Chondrocyte (in vitro differentiated cells): ENCODE measurements at regions not wholly inside any gene's neighbourhood (a gene's known extent, or its start where the extent isn't known, plus 50 kb on each side); places are given as distances from the start of the nearest gene placed in this dataset.

Experiments used
- DNase-seq: peaks from one replicate; pipeline ENCODE4 v3.0.0; 2021; ENCODE audit warnings: mixed read lengths, low spot score
- H3K27ac Mint-ChIP-seq: one replicate; pipeline ENCODE4 v1.8.0; 2021; ENCODE audit warnings: mild to moderate bottlenecking, moderate library complexity, mixed read lengths; ENCODE audit not compliant: unreplicated experiment
- H3K27me3 Mint-ChIP-seq: 2 replicates; pipeline ENCODE4 v1.8.0; 2021; ENCODE audit warnings: low read depth, mixed read lengths
- H3K36me3 Mint-ChIP-seq: 2 replicates; pipeline ENCODE4 v1.8.0; 2021; ENCODE audit warnings: low read depth, mixed read lengths
- H3K4me1 Mint-ChIP-seq: 2 replicates; pipeline ENCODE4 v1.8.0; 2021; ENCODE audit warnings: low read depth, mild to moderate bottlenecking, mixed read lengths
- H3K4me3 Mint-ChIP-seq: one replicate; pipeline ENCODE4 v1.8.0; 2021; ENCODE audit warnings: mild to moderate bottlenecking, moderate library complexity, mixed read lengths; ENCODE audit not compliant: unreplicated experiment
- H3K9me3 Mint-ChIP-seq: 2 replicates; pipeline ENCODE4 v1.8.0; 2021; ENCODE audit warnings: low read depth, mixed read lengths
- TF ChIP-seq, protein P1 (sequence below): fragments of 200-600 bp; sonication (generic); IDR thresholded peaks from 2 replicates; pipeline ENCODE4 v1.5.0; 2021; ENCODE audit warnings: antibody characterized with exemption, mild to moderate bottlenecking, moderate library complexity

DNA sequence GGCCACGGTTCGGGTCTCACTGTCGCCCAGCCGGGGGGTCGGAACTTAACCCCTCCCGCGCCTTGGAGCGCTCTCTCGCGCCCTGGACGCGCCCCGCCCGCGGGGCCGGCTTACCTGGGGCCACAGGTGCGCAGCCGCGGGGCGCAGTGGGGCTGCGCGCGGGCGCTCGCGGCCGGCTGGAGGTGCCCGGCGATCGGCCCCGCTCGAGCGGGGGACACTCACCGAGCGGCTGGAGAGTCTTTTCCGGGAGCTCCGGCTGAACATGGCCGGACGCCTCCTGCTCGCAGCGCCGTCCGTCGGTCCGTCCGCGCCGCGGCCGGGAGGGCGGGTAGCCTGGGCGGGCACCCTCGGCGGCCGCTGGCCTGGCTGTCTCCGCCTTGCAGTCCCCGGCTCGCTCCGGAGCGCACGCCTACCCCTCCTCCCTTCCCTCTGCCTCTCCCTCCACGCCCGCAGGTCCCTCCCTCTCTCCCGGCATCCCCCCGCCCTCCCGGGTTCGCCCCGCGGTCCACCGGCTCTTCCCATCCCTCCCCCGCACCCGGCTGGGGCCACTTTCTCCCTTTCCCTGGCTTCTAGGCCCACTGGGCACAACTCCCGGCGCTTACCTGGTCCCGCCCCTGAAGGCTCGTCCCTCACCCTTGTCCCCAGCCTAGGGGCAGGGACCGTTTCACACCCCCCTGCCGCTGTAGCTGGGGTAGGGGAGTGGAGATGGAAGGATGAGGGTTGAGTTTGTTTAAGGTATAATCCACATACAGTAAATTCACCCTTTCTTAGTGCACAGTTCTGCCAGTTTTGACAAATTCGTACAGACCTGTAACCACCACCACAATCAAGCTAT, 220.1 kb upstream of the PRICKLE2 start:
- peak overlapping the region; percentile 76 for H3K4me3 Mint-ChIP-seq
- peak overlapping the region; percentile 27 for H3K27ac Mint-ChIP-seq
- no peaks in the 10 kb centered on the region for H3K36me3 Mint-ChIP-seq
- no peaks in the 10 kb centered on the region for H3K27me3 Mint-ChIP-seq
- TF ChIP-seq, protein P1, sequence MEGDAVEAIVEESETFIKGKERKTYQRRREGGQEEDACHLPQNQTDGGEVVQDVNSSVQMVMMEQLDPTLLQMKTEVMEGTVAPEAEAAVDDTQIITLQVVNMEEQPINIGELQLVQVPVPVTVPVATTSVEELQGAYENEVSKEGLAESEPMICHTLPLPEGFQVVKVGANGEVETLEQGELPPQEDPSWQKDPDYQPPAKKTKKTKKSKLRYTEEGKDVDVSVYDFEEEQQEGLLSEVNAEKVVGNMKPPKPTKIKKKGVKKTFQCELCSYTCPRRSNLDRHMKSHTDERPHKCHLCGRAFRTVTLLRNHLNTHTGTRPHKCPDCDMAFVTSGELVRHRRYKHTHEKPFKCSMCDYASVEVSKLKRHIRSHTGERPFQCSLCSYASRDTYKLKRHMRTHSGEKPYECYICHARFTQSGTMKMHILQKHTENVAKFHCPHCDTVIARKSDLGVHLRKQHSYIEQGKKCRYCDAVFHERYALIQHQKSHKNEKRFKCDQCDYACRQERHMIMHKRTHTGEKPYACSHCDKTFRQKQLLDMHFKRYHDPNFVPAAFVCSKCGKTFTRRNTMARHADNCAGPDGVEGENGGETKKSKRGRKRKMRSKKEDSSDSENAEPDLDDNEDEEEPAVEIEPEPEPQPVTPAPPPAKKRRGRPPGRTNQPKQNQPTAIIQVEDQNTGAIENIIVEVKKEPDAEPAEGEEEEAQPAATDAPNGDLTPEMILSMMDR: peak; percentile 22
- no peaks in the 10 kb centered on the region for H3K9me3 Mint-ChIP-seq
- peak; percentile 92 for DNase-seq
- H3K4me1 Mint-ChIP-seq: peaks cover 43% of the 10 kb centered on the region

DNA sequence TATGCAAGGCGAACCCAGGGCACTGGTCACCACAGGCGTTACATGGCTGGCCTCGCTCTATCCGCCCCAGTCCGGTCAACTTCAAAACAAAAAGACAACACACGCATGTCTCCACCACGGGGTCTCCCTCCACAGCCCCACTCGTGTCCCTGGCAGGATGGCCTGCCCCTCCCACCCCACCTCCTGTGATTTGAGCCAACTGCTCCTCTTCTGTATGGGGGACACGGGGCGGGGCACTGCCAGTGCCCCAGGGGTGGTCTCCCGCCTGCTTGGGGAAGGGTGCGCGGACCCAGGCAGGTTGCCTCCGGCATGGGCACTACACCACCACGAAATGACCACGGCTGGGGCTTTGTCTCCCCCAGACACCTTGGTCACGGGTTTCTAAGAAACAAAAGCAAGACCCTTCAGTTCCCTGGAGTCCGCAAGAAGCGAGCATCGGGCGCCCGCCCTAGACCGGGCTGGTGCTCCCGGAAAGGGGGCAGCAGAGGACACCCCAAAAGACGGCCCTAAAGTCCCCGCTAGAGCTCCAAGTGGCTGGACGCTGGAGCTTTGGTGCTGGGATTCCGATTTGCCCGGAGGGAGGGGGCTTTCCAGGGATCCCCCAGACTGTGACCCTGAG, 219.3 kb upstream of the PRICKLE2 start:
- Mint-ChIP-seq H3K4me1 (peaks cover 50% of the 10 kb centered on the region), H3K27ac (peak overlapping the region; percentile 63), H3K36me3 (no peaks in the 10 kb centered on the region)

DNA sequence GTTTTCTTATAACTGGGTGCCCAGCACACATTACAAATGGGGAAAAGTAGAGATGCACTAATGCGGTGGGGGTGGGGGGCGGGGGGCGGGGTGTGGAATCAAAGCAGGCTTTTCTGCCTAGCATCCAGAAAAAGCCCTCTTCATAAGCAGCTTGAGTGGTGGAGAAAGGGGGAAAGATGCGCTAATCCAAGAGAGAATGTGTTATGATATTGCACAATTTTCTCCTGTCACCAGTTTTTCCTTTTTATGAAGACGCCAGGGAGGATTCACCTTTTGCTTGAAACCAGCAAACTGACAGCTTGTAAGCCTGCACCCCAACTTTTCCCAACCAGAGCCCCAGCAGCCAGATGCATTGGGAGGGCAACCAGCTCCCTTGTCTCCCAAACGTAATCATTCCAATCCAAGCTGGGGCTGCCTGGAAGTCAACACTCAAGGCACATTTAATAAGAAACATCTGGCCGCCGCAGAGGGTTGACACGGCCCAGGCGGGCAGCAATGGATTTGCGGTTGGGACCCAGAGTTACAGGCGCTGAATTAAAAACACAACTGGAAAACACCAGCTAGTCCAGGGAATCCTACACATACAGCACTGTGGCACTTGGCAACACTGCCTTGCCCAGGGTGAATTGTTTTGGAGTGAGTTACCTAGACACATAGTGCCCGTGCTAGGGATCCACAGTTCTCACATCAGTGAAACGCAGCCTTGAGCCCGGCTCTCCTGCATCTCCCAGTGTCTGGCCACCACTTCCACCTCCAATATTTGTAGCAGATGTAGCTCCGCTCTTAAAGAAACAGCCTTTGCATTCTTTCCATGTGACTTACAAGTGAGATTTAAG, 218.5 kb upstream of the PRICKLE2 start:
- TF ChIP-seq, protein P1: no peak
- Mint-ChIP-seq H3K9me3 (no peaks in the 10 kb centered on the region), H3K4me1 (peaks cover 46% of the 10 kb centered on the region), H3K27ac (peak overlapping the region; percentile 81), H3K36me3 (no peaks in the 10 kb centered on the region), H3K4me3 (peak overlapping the region; percentile 76), H3K27me3 (no peaks in the 10 kb centered on the region)
- no peak for DNase-seq

More for the DNA sequence above, 219.3 kb upstream of the PRICKLE2 start:
- DNase-seq: no peak
- no peaks in the 10 kb centered on the region for H3K27me3 Mint-ChIP-seq
- no peaks in the 10 kb centered on the region for H3K9me3 Mint-ChIP-seq
- H3K4me3 Mint-ChIP-seq: peak overlapping the region; percentile 76
- TF ChIP-seq, protein P1: peak; percentile 50

DNA sequence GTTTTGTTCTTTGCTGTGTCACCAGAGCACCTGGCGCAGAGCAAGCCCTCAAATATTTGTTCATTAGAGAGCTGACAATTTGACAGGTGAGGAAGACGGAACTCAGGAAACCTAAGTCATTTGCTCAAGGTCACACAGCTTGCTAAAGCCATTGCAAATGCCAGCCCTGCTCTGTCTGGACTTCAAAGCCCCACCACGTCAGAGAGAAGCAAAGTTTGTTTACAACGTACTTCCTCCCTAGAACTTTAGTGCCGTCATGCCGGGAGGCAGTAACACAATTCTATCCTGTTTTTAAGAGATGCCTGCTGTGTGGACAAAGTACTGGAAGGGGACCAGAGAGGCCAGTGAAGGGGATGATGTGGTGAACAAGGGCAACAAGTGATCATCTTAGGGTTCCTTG, 216.6 kb upstream of the PRICKLE2 start:
- Mint-ChIP-seq H3K4me3 (no peak overlapping the region), H3K27me3 (no peaks in the 10 kb centered on the region), H3K9me3 (no peaks in the 10 kb centered on the region), H3K27ac (no peak overlapping the region), H3K36me3 (peaks cover 1% of the 10 kb centered on the region), H3K4me1 (peaks cover 46% of the 10 kb centered on the region)
- TF ChIP-seq, protein P1: no peak
- DNase-seq: no peak

DNA sequence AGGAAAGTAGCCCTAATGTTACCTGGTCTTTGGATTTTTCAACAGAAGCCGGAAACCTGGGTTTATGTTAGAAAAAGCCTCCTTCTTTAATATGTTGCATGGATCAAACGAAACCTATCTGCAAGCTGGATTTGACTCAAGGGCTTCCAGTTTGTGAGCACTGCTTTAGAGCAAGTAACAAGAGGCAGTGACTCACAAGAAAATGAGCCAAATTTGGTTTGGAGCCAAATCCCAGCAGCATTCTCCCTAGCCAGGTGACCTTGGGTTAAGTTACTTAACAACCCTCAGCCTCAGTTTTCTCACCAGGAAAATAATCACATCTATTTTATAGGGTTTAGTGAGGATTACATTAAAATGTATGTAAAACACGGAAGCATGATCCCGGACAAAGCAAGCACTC, 215.2 kb upstream of the PRICKLE2 start:
- no peaks in the 10 kb centered on the region for H3K27me3 Mint-ChIP-seq
- peaks cover 2% of the 10 kb centered on the region for H3K9me3 Mint-ChIP-seq
- no peak overlapping the region for H3K4me3 Mint-ChIP-seq
- H3K4me1 Mint-ChIP-seq: peaks cover 42% of the 10 kb centered on the region
- H3K27ac Mint-ChIP-seq: no peak overlapping the region
- no peak for DNase-seq
- peaks cover 3% of the 10 kb centered on the region for H3K36me3 Mint-ChIP-seq
- TF ChIP-seq, protein P1: no peak
